Prostate gland (tissue), 2 donors: ENCODE measurements at regions not wholly inside any gene's neighbourhood (a gene's known extent, or its start where the extent isn't known, plus 50 kb on each side); places are given as distances from the start of the nearest gene placed in this dataset.

ENCODE experiments used
- CTCF ChIP-seq, 4 experiments: fragments of 200-600 bp in 2 of 4; fragments of 450-650 bp in 2 of 4; sonication (generic) in 2 of 4; IDR thresholded peaks; 1 replicate in 3 of 4; 2 replicates in 1 of 4; pipeline ENCODE4 v1.5.1; 2016 to 2019; ENCODE audit warnings: antibody characterized with exemption in 4 of 4, mild to moderate bottlenecking in 2 of 4, moderate library complexity in 2 of 4
- POLR2AphosphoS5 ChIP-seq: sonication (generic); formaldehyde crosslinking; IDR thresholded peaks from one replicate; pipeline ENCODE4 v1.6.1; 2017; ENCODE audit warnings: antibody characterized with exemption

GRCh38 chr1:69491416-69491815, 76.3 kb upstream of the LRRC7 start:
- TF ChIP-seq CTCF (IDR thresholded peaks at IDR 0.05) (no peak), POLR2AphosphoS5 (no peak)
